ENCODE measurements at regions not wholly inside any gene's neighbourhood (a gene's known extent, or its start where the extent isn't known, plus 50 kb on each side); places are given as distances from the start of the nearest gene placed in this dataset.

DNA sequence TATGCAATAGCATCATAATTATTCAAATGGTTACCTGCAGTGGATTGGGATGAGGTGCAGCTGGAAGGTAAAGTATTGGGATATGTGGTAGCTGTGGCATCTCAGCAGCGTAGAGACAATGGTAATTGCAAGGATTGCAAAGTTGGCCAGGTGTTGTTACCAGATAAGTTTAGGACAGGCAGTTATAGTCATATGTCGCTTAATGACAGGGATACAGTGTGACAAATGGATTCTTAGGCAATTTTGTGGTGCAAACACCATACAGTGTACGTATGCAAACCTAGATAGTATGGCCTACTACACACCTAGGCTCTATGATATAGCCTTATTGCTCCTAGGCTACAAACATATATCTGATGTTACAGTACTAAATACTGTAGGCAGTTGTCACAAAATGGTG is 163.5 kb upstream of the LYZL2 start:
- no peak for DNase-seq (ENCODE audit: low read depth in 1 of 2, low spot score in 1 of 2)

GRCh38 chr10:30792025-30792424 is 162.5 kb upstream of the LYZL2 start:
- DNase-seq (ENCODE audit: low read depth in 1 of 2, low spot score in 1 of 2) = no peak

- DNase-seq (ENCODE audit: low read depth in 1 of 2, low spot score in 1 of 2) = no peak
These were observed 161.7 kb upstream of the LYZL2 start for GRCh38 chr10:30791197-30791611.

DNA sequence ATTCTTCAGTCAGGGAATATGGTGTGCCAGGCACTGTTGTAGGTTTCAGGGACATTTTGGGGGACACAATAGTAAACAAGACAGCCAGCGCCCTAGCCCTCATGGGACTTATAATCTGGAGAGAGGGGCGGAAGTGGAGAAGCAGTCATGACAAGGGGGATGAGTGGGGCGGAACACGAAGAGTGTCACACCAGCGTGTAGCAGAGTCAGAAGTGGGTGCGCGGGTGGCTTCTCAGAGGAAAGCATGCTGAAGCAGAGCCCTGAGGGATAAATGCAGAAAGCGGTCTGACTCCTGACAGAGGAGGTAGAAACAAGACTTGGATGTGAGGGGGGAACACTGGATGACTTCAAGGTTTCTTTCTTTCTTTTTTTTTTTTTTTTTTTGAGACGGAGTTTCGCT is 160.3 kb upstream of the LYZL2 start:
- DNase-seq (ENCODE audit: low read depth in 1 of 2, low spot score in 1 of 2) = no peak

DNA sequence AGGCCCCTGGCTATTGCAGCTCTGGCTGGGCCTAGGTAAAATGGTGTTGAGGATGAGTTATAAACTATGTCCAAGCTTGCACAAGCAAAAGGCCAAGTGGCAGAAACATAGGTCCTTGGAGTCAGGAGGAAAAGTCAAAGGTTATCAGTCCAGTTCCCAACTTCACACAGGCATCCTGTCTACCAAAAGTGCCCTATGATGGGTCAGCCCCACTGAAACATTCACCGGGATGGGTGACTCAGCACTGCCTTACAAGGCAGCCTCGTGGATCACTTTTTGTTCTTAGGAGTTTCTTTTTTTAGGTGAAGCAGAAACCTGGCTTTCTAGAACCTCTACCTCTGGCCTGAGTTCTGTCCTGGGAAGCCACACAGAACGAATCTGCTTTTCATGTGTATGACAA is 158.8 kb upstream of the LYZL2 start:
- DNase-seq (ENCODE audit: low read depth in 1 of 2, low spot score in 1 of 2) = no peak

DNA sequence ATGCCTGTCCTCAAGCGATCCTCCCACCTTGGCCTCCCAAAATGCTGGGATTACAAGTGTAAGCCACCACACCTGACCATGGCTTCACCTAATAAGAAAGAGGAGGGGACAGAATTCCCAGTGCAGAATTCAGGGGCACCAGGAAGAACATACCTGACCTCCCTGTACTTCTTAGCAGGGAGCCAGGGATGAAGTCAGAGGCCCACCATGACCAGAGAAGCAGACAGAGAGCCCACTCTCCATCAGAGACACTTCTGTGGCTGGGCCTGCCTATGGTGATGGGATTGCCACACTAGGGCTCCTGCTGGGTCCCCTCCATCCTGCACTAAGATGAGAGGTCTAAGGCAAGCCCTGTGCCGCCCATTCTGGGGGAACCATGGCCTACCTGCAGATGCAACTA is 157.4 kb upstream of the LYZL2 start:
- no peak for DNase-seq (ENCODE audit: low read depth in 1 of 2, low spot score in 1 of 2)

- no peak for DNase-seq (ENCODE audit: low read depth in 1 of 2, low spot score in 1 of 2)
These were observed 156.6 kb upstream of the LYZL2 start for GRCh38 chr10:30786131-30786530.

DNA sequence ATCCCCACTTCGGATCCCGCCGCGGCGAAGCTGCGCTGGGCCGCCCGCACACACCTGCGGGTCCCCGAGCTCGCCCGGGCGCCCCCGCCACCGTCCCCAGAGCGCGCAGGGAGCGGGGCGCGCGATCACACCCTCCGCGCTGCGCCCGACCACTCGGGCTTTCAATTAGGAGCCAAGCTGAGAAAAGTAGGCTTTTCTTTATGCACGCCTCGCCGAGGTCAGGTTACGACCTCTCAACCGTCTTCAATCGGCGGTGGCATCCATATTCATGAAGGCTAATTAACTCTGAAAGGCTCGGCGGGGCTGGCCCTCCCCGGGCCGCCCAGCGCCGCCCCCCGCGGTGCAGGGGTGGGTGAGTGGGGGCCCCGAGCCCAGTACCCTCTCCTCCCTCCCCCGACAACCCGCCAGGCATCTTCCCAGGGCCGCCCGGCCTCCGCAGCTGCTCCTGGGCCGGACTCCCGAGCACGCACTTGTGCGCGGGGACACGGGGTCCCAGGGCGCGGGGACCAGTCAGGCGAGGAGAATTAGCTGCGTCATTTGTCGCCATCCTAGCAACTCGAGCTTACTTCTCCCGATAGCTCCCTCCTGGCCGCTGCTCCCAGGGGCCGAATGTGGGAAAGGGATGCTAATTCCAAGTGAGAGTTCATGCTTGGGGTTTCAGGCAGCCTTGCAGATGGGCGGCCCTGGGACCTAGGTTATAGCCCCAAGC is 155.5 kb upstream of the LYZL2 start:
- DNase-seq (ENCODE audit: low read depth in 1 of 2, low spot score in 1 of 2) = no peak

GRCh38 chr10:30784524-30784896 is 155.0 kb upstream of the LYZL2 start:
- DNase-seq (ENCODE audit: low read depth in 1 of 2, low spot score in 1 of 2) = no peak

- DNase-seq (ENCODE audit: low read depth in 1 of 2, low spot score in 1 of 2) = peak; percentile 60 to 74
These were observed 154.5 kb upstream of the LYZL2 start for GRCh38 chr10:30783939-30784501.

DNA sequence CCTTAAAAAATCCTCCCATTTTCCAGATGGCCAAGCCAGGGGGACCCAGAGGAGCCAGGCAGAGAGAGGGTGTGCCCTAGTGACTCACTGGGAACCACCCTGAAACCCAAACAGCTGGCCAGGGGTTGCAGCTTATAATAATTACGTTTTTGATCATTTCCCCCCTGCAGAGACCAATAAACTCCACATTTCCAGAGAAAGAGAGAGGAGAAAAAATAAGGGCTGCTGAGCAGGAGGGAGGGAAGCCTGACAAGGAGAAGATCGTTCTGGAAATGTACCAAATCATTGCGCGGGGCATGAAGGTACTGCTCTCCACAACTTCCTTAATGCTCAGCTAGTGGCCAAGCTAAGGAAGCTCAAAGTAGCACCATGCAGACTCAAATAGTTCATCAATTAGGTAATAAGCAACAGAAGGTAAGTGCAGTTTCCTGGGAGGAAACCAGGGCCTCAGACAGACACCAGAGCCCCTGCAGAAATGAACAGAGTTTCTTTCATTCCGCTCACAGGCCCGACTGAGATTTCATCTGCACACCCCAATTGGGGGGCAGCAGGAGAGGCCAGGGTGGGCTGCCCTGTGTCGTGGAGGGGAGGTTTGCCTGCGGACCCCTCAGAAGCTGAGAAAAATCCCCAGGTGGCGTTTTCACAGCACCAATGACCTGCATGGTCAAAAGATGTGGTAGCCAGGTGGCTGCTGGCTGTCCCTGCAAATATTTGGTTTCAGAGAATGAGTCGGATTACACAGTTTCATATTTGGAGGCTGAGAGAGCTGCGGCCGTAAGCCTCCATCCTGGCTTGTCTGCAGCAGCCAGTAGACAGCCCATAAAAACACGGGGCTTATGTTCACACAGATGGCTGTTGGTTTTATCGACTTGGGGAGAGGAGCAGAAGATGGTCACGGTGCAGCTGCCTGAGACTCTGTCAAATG is 153.2 kb upstream of the LYZL2 start:
- no peak for DNase-seq (ENCODE audit: low read depth in 1 of 2, low spot score in 1 of 2)

DNA sequence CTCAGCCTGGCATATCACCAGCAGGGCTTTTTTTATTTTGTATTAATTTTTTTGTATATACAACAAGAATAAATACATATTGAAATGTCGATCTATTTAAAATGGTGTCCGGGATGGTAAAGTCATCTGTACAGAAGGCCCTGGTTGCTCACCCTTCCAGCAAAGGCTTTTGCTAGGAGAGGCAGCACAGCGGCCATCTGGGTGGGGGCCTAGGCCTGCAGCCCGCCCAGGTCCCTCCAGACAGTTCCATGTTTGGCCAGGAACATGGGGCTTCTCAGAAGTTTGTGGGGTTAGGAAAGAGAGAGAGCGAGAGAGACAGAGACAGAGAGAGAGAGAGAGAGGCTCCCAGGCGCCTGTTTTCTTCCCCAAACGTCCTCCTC is 152.6 kb upstream of the LYZL2 start:
- no peak for DNase-seq (ENCODE audit: low read depth in 1 of 2, low spot score in 1 of 2)

DNA sequence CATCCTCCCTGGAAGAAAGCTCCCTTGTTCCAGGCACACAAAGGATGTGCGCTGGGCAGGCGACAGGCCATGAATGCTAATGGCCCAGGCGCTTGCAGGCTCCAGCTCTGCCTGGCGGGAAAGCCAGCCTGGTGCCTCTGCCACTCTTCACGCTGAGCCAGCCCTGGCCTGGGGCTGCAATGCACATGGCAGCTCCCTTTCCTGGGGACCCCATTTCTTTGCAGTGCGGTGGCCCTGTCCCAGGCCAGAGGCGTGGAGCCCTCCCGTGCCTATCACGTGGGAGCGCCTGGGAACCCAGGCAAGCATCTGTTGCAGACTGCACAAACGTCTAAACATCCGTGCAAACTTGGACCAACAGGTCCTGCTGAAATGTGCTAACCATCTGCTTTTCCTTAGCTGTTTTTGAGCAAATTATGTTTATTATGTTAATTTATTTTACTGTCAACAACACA is 152.1 kb upstream of the LYZL2 start:
- no peak for DNase-seq (ENCODE audit: low read depth in 1 of 2, low spot score in 1 of 2)

GRCh38 chr10:30778769-30779168 is 149.2 kb upstream of the LYZL2 start:
- no peak for DNase-seq (ENCODE audit: low read depth in 1 of 2, low spot score in 1 of 2)

DNA sequence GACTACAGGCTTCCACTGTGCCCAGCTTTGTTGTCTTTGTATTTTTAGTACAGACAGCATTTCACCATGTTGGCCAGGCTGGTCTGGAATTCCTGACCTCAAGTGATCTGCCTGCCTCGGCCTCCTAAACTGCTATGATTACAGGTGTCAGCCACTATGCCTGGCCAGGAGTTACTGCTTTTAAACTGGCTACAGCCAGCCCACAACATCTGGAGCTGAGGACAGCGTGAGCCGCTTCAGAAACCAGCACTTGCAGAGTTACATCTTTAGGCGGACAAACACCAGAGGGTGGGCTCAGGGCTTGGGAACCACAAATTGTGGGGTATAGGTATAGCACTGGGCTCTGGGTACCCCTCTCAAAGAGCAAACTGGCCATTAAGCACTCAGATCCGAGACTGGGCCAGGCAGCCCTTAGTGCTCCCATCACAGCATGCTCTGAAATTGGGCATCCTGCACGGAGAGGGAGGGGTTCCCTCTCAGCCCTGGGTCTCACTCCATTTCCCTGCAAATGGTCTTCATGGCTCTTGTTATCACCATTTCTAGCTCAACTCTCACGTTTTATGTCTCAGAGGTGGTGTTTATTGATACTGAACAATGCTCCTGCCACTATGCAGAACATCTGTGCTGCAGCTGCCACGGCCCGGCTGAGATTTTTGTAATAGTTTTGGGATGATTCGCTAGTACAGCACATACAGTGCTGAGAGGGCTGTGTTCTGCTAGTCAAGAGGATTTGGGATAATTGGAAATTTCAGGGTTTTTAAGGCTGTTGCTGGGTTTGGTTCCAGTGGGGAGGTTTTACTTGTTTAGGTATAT is 146.4 kb upstream of the LYZL2 start:
- no peak for DNase-seq (ENCODE audit: low read depth in 1 of 2, low spot score in 1 of 2)

DNA sequence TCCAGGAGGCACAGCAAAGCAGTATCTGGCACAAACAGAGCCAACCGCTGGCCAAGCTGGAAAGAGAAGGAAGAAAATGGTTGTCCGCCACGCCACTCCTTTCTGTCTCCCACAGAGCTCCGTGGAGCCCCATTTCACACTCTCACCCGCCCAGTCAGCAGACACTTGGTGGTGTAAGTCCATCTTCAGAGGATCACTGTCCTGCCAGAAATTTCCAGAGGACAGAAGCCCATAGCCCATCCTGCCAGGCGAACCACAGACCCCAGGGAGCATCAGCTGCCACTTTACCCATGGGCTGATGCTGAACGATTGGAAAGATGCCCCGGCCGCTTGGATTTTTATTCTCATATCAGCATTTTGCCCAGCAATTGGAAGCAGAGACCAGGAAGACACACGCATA is 144.7 kb upstream of the LYZL2 start:
- DNase-seq (ENCODE audit: low read depth in 1 of 2, low spot score in 1 of 2) = no peak

DNA sequence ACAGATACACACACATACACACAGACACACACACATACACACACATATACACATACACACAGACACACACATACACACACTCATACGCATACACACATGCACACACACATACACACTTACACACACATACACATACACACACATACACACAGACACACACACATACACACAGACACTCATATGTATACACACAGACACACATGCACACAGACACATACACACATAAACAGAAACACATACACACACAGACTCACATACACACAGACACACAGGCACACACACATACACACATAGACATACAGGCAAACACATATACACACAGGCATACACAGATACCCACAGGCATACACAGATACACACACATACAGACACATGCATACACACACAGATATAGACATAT is 143.9 kb upstream of the LYZL2 start:
- no peak for DNase-seq (ENCODE audit: low read depth in 1 of 2, low spot score in 1 of 2)

- no peak for DNase-seq (ENCODE audit: low read depth in 1 of 2, low spot score in 1 of 2)
These were observed 141.3 kb upstream of the LYZL2 start for GRCh38 chr10:30770816-30771215.

- DNase-seq (ENCODE audit: low read depth in 1 of 2, low spot score in 1 of 2) = no peak
These were observed 140.7 kb upstream of the LYZL2 start for GRCh38 chr10:30770229-30770628.

DNA sequence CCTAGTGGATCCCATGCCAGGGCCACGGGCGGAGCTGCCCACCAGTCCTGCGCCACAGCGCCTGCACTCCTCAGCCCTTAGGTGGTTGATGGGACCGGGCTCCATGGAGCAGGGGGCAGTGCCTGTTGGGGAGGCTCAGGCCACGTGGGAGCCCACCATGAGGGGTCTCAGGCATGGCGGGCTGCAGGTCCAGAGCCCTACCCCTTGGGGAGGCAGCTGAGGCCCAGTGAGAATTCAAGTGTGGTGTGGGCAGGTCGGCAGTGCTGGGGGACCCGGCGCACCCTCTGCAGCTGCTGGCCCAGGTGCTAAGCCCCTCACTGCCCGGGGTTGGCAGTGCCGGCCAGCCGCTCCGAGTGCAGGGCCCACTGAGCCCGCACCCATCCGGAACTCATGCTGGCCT is 139.8 kb upstream of the LYZL2 start:
- DNase-seq (ENCODE audit: low read depth in 1 of 2, low spot score in 1 of 2) = no peak

DNA sequence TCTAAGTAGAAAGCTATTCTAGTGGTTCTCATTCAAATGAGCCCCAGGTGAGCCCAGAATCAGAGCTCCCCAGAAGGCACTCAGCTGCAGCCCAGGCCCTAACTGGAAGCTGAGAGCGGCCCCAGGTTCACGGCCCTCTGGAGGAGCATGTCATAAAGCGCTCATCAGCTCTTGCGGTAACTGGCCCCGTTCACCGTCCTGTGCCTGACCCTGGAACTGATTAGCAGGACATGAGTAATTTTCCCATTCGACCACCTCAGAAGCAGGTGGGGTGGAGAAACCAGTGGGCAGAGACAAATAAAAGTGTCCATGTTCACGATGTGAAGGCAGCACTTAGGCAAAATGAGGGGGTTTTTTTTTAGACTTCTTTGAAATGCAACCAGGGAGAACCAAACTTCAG is 136.1 kb upstream of the LYZL2 start:
- no peak for DNase-seq (ENCODE audit: low read depth in 1 of 2, low spot score in 1 of 2)

Measured in activated CD4-positive, alpha-beta T cell treated with anti-CD3 and anti-CD28 coated beads, Interleukin-2, amount 50 U/mL, for 24 hours (primary cell).